OCI-LY1 (cell line): ENCODE measurements at regions not wholly inside any gene's neighbourhood (a gene's known extent, or its start where the extent isn't known, plus 50 kb on each side); places are given as distances from the start of the nearest gene placed in this dataset.

ENCODE experiments used
- H2AFZ ChIP-seq: fragments of 200-600 bp; sonication (generic), shearing (Covaris generic); 2 replicates; pipeline ENCODE4 v1.6.0; 2014; ENCODE audit warnings: antibody characterized with exemption, mild to moderate bottlenecking, low read length
- H3F3A ChIP-seq: fragments of 200-600 bp; sonication (generic), shearing (Covaris generic); 2 replicates; pipeline ENCODE4 v1.6.0; 2014; ENCODE audit warnings: mild to moderate bottlenecking, antibody characterized with exemption, low read length, moderate library complexity; ENCODE audit not compliant: insufficient read depth
- H3K27ac ChIP-seq: fragments of 200-600 bp; sonication (generic); 2 replicates; pipeline ENCODE4 v1.5.1; 2014; ENCODE audit warnings: low read length, mixed run types, mild to moderate bottlenecking, low read depth; ENCODE audit not compliant: poor library complexity, severe bottlenecking
- H3K27me3 ChIP-seq: fragments of 200-600 bp; sonication (generic); 2 replicates; pipeline ENCODE4 v1.6.0; 2014; ENCODE audit warnings: antibody characterized with exemption, mild to moderate bottlenecking, low read length, moderate library complexity; ENCODE audit not compliant: insufficient read depth
- H3K36me3 ChIP-seq: fragments of 200-600 bp; sonication (generic); 2 replicates; pipeline ENCODE4 v1.6.1; 2014; ENCODE audit warnings: mild to moderate bottlenecking, antibody characterized with exemption, low read length, moderate library complexity, mixed read lengths; ENCODE audit not compliant: insufficient read depth
- H3K4me1 ChIP-seq: fragments of 200-600 bp; sonication (generic); 2 replicates; pipeline ENCODE4 v1.5.1; 2014; ENCODE audit warnings: mild to moderate bottlenecking, low read length, moderate library complexity; ENCODE audit not compliant: insufficient read depth, severe bottlenecking
- H3K4me2 ChIP-seq: fragments of 200-600 bp; sonication (generic), shearing (Covaris generic); 2 replicates; pipeline ENCODE4 v1.6.1; 2014; ENCODE audit warnings: low read length
- H3K4me3 ChIP-seq: fragments of 200-600 bp; sonication (generic); 2 replicates; pipeline ENCODE4 v1.5.1; 2014; ENCODE audit warnings: low read length, low read depth, mild to moderate bottlenecking, mixed read lengths; ENCODE audit not compliant: poor library complexity, severe bottlenecking
- H3K79me2 ChIP-seq: fragments of 200-600 bp; shearing (Covaris generic); 2 replicates; pipeline ENCODE4 v1.6.1; 2016; ENCODE audit warnings: mixed run types, low read length, mixed read lengths; ENCODE audit not compliant: insufficient read depth
- H3K9ac ChIP-seq: fragments of 200-600 bp; sonication (generic), shearing (Covaris generic); 2 replicates; pipeline ENCODE4 v1.6.1; 2014; ENCODE audit warnings: mild to moderate bottlenecking, low read length, mixed read lengths
- H3K9me2 ChIP-seq: fragments of 200-600 bp; sonication (generic), shearing (Covaris generic); 2 replicates; pipeline ENCODE4 v1.6.1; 2014; ENCODE audit warnings: low read depth, mild to moderate bottlenecking, low read length, mixed read lengths
- H3K9me3 ChIP-seq: fragments of 200-600 bp; shearing (Covaris generic); 2 replicates; pipeline ENCODE4 v1.6.1; 2014; ENCODE audit warnings: low read length, mixed read lengths
- H4K20me1 ChIP-seq: fragments of 200-600 bp; sonication (generic), shearing (Covaris generic); 2 replicates; pipeline ENCODE4 v1.6.0; 2016; ENCODE audit warnings: mild to moderate bottlenecking, low read length; ENCODE audit not compliant: insufficient read depth
- EZH2 ChIP-seq: fragments of 200-600 bp; sonication (generic), shearing (Covaris generic); IDR thresholded peaks from 2 replicates; pipeline ENCODE4 v1.8.0; 2017; ENCODE audit warnings: borderline replicate concordance, mixed run types, mild to moderate bottlenecking, antibody characterized with exemption, low read length, moderate library complexity, mixed read lengths
- TF ChIP-seq, protein P1 (sequence below): fragments of 200-600 bp; sonication (generic), shearing (Covaris generic); IDR thresholded peaks from 2 replicates; pipeline ENCODE4 v1.5.1; 2017; ENCODE audit warnings: mild to moderate bottlenecking, antibody characterized with exemption, low read length, moderate library complexity, mixed read lengths

GRCh38 chr16:87145181-87146176 lies 171.7 kb downstream of the C16orf95 start:
- Histone ChIP-seq H3K9me3 (no peaks in the 10 kb centered on the region), H3K27me3 (peaks cover 3% of the 10 kb centered on the region; the same call in 1 of the 2 replicates), H3K9ac (no peak overlapping the region), H4K20me1 (no peaks in the 10 kb centered on the region), H3K79me2 (no peaks in the 10 kb centered on the region), H2AFZ (no peak overlapping the region), H3K4me3 (no peak overlapping the region), H3K4me1 (no peaks in the 10 kb centered on the region), H3F3A (no peaks in the 10 kb centered on the region), H3K4me2 (no peak overlapping the region), H3K27ac (no peak overlapping the region), H3K9me2 (no peaks in the 10 kb centered on the region), H3K36me3 (no peaks in the 10 kb centered on the region)
- no peak for TF ChIP-seq EZH2
- TF ChIP-seq, protein P1, sequence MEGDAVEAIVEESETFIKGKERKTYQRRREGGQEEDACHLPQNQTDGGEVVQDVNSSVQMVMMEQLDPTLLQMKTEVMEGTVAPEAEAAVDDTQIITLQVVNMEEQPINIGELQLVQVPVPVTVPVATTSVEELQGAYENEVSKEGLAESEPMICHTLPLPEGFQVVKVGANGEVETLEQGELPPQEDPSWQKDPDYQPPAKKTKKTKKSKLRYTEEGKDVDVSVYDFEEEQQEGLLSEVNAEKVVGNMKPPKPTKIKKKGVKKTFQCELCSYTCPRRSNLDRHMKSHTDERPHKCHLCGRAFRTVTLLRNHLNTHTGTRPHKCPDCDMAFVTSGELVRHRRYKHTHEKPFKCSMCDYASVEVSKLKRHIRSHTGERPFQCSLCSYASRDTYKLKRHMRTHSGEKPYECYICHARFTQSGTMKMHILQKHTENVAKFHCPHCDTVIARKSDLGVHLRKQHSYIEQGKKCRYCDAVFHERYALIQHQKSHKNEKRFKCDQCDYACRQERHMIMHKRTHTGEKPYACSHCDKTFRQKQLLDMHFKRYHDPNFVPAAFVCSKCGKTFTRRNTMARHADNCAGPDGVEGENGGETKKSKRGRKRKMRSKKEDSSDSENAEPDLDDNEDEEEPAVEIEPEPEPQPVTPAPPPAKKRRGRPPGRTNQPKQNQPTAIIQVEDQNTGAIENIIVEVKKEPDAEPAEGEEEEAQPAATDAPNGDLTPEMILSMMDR, result no peak

- no peaks in the 10 kb centered on the region for H3K9me2 ChIP-seq
- no peaks in the 10 kb centered on the region for H3F3A ChIP-seq
- H3K4me1 ChIP-seq, result no peaks in the 10 kb centered on the region
- no peaks in the 10 kb centered on the region for H4K20me1 ChIP-seq
- H3K9me3 ChIP-seq, result no peaks in the 10 kb centered on the region
- no peaks in the 10 kb centered on the region for H3K79me2 ChIP-seq
- H3K27ac ChIP-seq, result no peak overlapping the region
- H3K9ac ChIP-seq, result no peak overlapping the region
- H2AFZ ChIP-seq, result no peak overlapping the region
- H3K36me3 ChIP-seq, result no peaks in the 10 kb centered on the region
- TF ChIP-seq EZH2, result no peak
- TF ChIP-seq, protein P1, result no peak
- peaks cover 3% of the 10 kb centered on the region; the same call in 1 of the 2 replicates for H3K27me3 ChIP-seq
- H3K4me3 ChIP-seq, result no peak overlapping the region
- no peak overlapping the region for H3K4me2 ChIP-seq
Measured at GRCh38 chr16:87146676-87147075, 170.5 kb downstream of the C16orf95 start.

GRCh38 chr16:87149051-87149450 lies 168.1 kb downstream of the C16orf95 start:
- no peak overlapping the region for H2AFZ ChIP-seq
- no peak overlapping the region for H3K4me2 ChIP-seq
- H4K20me1 ChIP-seq, result no peaks in the 10 kb centered on the region
- no peaks in the 10 kb centered on the region for H3K79me2 ChIP-seq
- H3K9ac ChIP-seq, result no peak overlapping the region
- no peak overlapping the region for H3K27ac ChIP-seq
- no peaks in the 10 kb centered on the region for H3K4me1 ChIP-seq
- no peaks in the 10 kb centered on the region for H3K36me3 ChIP-seq
- peaks cover 3% of the 10 kb centered on the region; the same call in 1 of the 2 replicates for H3K27me3 ChIP-seq
- no peak for TF ChIP-seq EZH2
- TF ChIP-seq, protein P1, result no peak
- H3K4me3 ChIP-seq, result no peak overlapping the region
- no peaks in the 10 kb centered on the region for H3K9me2 ChIP-seq
- no peaks in the 10 kb centered on the region for H3K9me3 ChIP-seq
- H3F3A ChIP-seq, result no peaks in the 10 kb centered on the region
